GM10248 (cell line): ENCODE measurements at regions not wholly inside any gene's neighbourhood (a gene's known extent, or its start where the extent isn't known, plus 50 kb on each side); places are given as distances from the start of the nearest gene placed in this dataset.

Experiments
- CTCF ChIA-PET: fragments of 300-600 bp; sonication (Branson Sonifier 250); formaldehyde crosslinking; extraction: SDS; loops from one replicate; lab custom pipeline; 2021; ENCODE audit warnings: antibody characterized with exemption; lab: Yijun Ruan, JAX
- POLR2A ChIA-PET: fragments of 350-650 bp; sonication (Branson Sonifier 250); formaldehyde crosslinking; extraction: SDS; loops from one replicate; lab custom pipeline; 2020; ENCODE audit warnings: antibody characterized with exemption; lab: Yijun Ruan, JAX
- DNase-seq: peaks from one replicate; pipeline ENCODE4 v3.0.0; 2012; ENCODE audit errors: extremely low spot score
- TF ChIP-seq, protein P1 (sequence below): IDR thresholded peaks from 2 replicates; pipeline ENCODE4 v1.5.1; 2012; ENCODE audit warnings: mild to moderate bottlenecking, low read depth; ENCODE audit errors: extremely low read depth, missing control alignments, control extremely low read depth

DNA sequence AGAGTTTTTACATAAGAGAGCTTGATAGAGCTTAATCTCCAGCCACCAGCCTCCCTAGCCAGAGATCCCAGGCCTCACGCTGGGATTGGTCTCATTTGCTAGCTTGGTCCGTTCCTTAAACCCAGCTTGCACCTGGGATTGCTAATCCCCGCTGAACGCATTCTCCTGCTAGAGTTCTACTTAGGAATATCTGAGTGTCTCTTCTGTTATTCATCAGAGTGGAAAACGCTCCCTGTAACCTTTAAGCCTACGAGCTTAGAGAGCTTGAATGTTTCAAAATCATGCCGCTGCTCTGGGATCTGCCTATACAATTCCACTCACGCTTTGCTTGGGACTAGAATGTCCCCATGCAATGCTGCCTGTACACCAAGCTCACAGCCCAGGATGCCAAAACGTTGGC, 201.8 kb downstream of the NSG2 start:
- TF ChIP-seq, protein P1, sequence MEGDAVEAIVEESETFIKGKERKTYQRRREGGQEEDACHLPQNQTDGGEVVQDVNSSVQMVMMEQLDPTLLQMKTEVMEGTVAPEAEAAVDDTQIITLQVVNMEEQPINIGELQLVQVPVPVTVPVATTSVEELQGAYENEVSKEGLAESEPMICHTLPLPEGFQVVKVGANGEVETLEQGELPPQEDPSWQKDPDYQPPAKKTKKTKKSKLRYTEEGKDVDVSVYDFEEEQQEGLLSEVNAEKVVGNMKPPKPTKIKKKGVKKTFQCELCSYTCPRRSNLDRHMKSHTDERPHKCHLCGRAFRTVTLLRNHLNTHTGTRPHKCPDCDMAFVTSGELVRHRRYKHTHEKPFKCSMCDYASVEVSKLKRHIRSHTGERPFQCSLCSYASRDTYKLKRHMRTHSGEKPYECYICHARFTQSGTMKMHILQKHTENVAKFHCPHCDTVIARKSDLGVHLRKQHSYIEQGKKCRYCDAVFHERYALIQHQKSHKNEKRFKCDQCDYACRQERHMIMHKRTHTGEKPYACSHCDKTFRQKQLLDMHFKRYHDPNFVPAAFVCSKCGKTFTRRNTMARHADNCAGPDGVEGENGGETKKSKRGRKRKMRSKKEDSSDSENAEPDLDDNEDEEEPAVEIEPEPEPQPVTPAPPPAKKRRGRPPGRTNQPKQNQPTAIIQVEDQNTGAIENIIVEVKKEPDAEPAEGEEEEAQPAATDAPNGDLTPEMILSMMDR = no peak
- POLR2A ChIA-PET = no interaction called here
- CTCF ChIA-PET = interaction anchor here (1.1 to 4.2 kb wide), 2 partner anchors 11 to 18 kb away, joined by 3 to 13 read pairs; no protein-coding TSS in a partner anchor
- DNase-seq = no peak

DNA sequence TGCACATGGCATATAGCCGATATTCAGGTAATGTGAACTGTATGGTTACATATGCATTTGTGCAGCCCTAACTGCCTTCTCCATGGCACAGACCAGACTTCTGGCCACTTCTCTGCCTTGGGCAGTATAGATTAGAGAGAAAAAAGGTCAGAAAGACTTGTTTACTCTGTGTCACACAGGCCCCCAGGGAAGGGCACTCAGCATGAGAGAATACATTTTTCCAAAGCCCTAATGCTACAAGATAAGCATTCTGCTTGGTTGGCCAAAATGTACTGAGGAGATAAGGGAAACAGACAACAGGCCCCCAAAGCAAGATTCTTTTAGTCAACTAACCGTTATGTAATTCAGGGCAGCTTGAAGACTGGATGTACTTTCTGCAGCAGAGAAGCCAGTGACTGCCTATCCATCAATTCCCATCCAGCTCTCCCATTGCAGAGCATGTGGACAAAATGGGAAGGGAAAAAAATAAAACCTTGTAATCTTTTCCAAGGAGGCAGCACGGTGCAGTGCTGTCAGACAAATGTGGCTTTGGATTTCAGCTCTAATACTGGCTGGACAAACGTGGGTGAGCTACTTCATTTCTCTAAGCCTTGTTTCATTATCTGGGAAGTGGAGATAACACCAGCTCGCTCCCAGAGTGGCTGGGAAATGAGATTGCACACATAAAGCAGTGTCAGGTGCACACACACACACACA, 205.9 kb downstream of the NSG2 start:
- TF ChIP-seq, protein P1 = no peak
- CTCF ChIA-PET = no interaction called here
- no peak for DNase-seq
- POLR2A ChIA-PET = no interaction called here

- ChIA-PET CTCF (no interaction called here), POLR2A (no interaction called here)
- no peak for DNase-seq
- TF ChIP-seq, protein P1 = no peak
Observed at GRCh38 chr5:174252121-174252520, 206.6 kb downstream of the NSG2 start.

DNA sequence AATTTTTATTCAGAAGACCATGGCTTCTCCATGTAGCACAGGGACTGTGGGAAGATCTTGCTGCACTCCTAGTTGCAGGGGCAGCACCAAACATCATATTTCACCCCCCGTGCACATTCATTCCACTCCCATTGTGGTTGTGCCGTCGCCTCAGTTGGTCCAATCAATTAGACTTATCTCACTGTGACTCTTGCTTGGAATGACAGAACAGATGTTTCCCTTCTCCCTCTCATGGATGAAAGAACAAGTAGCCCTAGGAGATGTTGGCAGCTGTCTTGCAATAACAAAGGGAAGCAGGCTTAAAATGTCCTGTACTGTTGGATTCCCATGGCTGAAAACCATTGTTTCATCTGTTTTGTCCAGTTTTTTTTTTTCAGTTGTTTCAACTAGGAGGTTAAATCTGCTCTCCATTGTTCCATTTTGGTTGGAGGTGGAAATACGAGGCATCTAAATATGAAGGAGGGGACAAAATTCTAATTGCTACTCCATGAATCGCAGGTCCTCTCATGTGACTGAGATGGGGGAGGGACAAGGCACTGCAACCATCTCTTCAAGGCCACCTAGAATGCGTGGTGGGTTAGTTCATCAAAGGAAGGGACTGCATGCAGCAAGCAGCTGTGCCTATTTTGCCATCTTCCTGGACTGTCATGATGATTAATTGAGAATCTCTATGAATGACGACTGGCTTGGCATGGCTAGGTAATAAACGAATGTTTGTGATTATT, 214.4 kb downstream of the NSG2 start:
- ChIA-PET CTCF (no interaction called here), POLR2A (no interaction called here)
- DNase-seq = no peak
- TF ChIP-seq, protein P1 = no peak

DNA sequence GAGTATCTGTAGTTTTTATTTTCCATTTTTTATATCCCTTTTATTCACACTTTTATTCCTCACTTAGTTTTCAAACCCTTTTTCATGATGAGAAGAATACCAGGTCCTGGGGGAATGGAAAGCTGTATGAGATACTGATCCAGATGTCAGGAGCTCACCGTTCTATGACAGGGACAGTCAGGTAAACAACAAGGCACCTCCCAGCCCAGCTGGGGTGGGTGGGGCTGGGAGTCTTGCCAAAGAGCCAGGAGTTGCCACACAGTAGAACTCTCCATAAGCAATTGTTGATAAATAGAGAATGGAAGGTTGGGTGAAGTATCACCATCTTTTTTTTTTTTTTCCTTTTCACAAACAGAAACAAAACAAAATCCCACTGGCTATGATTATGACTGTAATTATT, 225.8 kb downstream of the NSG2 start:
- ChIA-PET CTCF (no interaction called here), POLR2A (no interaction called here)
- DNase-seq = no peak

GRCh38 chr5:174272671-174273070, 227.2 kb downstream of the NSG2 start:
- CTCF ChIA-PET = interaction anchor here (1.1 to 1.3 kb wide), 2 partner anchors 10 to 31 kb away, joined by 3 to 4 read pairs; no protein-coding TSS in a partner anchor
- POLR2A ChIA-PET = no interaction called here
- TF ChIP-seq, protein P1 = no peak
- DNase-seq = no peak

More for the DNA sequence above, 225.8 kb downstream of the NSG2 start:
- TF ChIP-seq, protein P1 = no peak
